ENCODE measurements at regions not wholly inside any gene's neighbourhood (a gene's known extent, or its start where the extent isn't known, plus 50 kb on each side); places are given as distances from the start of the nearest gene placed in this dataset.

DNA sequence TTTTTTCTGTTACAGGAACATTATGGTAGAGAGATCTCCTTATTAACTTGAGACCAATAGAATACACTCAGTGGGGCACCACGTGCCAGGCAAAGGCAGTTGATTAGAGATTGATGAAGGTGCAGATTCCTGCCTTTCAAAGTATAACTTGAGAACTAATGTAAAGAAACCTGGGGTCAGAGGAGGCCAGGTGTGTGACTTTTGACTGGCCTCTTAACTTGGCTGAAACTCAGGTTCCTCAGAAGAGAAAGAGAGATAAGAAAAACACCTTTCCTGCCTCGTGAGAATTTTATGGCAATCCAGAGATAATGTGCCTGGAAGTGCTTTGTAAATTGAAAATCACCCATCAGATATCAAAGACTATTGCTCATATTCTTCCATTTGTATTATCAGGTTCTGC lies 110.7 kb upstream of the GZMB start:
- no peaks in the 10 kb centered on the region for H3K9me2 ChIP-seq (ENCODE audit: insufficient read depth)
- TF ChIP-seq EZH2 (IDR thresholded peaks at IDR 0.05; ENCODE audit: insufficient read depth, poor library complexity, severe bottlenecking), result no peak
- no peak for TF ChIP-seq EZH2phosphoT487 (IDR thresholded peaks at IDR 0.05; ENCODE audit: insufficient read depth, low read depth)
- no peaks in the 10 kb centered on the region for H4K20me1 ChIP-seq (ENCODE audit: insufficient read depth)
- no peak overlapping the region for H2AFZ ChIP-seq
- no peak for DNase-seq
- H3K4me1 ChIP-seq (ENCODE audit: insufficient read depth), result no peaks in the 10 kb centered on the region
- no peak overlapping the region for H3K27ac ChIP-seq
- WGBS, 2 experiments (ENCODE audit: low coverage in 1 of 2, low lambda C conversion rate in 2 of 2, missing lambda C conversion rate in 2 of 2), result 2 to 4% methylated on average over 2 of the region's 2 CpGs
- no peaks in the 10 kb centered on the region for H3K9me3 ChIP-seq (ENCODE audit: low read depth)
- in situ Hi-C loops (cut with MboI), result no loop called here
- H3K4me2 ChIP-seq (ENCODE audit: unreplicated experiment), result no peak overlapping the region
- no peaks in the 10 kb centered on the region for H3K36me3 ChIP-seq (ENCODE audit: low read depth)
- no peaks in the 10 kb centered on the region; the same call in 1 of the 2 replicates for H3F3A ChIP-seq (ENCODE audit: insufficient read depth)
- no peak overlapping the region for H3K4me3 ChIP-seq
- no peaks in the 10 kb centered on the region; the same call in 1 of the 2 replicates for H3K27me3 ChIP-seq (replicated peaks; ENCODE audit: insufficient read depth)
- no peak overlapping the region for H3K9ac ChIP-seq
- no peaks in the 10 kb centered on the region for H3K79me2 ChIP-seq (ENCODE audit: insufficient read depth)

GRCh38 chr14:24741871-24742270 lies 107.9 kb upstream of the GZMB start:
- Histone ChIP-seq H3K9ac (no peak overlapping the region), H3K4me1 (ENCODE audit: insufficient read depth) (no peaks in the 10 kb centered on the region), H3K9me3 (ENCODE audit: low read depth) (no peaks in the 10 kb centered on the region), H3K4me2 (ENCODE audit: unreplicated experiment) (no peak overlapping the region), H3K4me3 (no peak overlapping the region), H3K79me2 (ENCODE audit: insufficient read depth) (no peaks in the 10 kb centered on the region), H2AFZ (no peak overlapping the region), H3K27ac (no peak overlapping the region), H3K9me2 (ENCODE audit: insufficient read depth) (no peaks in the 10 kb centered on the region), H3F3A (ENCODE audit: insufficient read depth) (no peaks in the 10 kb centered on the region; the same call in 1 of the 2 replicates), H4K20me1 (ENCODE audit: insufficient read depth) (no peaks in the 10 kb centered on the region), H3K27me3 (replicated peaks; ENCODE audit: insufficient read depth) (no peaks in the 10 kb centered on the region; the same call in 1 of the 2 replicates), H3K36me3 (ENCODE audit: low read depth) (no peaks in the 10 kb centered on the region)
- in situ Hi-C loops (cut with MboI), result no loop called here
- TF ChIP-seq EZH2 (IDR thresholded peaks at IDR 0.05; ENCODE audit: insufficient read depth, poor library complexity, severe bottlenecking) (no peak), EZH2phosphoT487 (IDR thresholded peaks at IDR 0.05; ENCODE audit: insufficient read depth, low read depth) (no peak)
- whole genome bisulfite sequencing, 2 experiments (ENCODE audit: low coverage in 1 of 2, low lambda C conversion rate in 2 of 2, missing lambda C conversion rate in 2 of 2), result 18 to 23% methylated on average over 2 of the region's 2 CpGs
- DNase-seq, result peak; percentile 64

DNA sequence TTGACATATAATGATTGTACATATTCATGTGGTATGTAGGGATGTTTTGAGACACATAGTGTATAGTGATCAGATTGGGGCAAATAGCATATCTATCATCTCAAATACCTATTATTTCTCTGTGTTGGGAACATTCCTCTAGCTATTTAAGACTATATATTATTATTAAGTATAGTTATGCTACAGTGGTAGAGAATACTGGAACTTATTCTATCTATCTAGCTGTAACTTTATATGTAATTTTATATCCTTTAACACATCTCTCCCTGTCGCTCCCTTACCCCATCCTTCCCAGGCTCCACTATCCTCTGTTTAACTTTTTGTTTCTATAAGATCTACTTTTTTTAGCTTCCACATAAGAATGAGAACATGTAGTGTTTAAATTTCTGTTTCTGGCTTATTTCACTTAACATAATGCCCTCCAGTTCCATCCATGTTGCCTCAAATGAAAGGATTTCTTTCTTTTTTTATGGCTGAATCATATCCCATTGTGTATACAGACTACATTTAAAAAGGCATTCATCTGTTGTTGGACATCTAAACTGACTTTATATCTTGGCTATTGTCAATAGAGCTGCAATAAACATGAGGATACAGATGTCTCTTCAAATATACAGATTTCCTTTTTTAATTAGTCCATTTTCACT lies 102.1 kb upstream of the GZMB start:
- in situ Hi-C loops (cut with MboI), result no loop called here
- Histone ChIP-seq H3K9me2 (ENCODE audit: insufficient read depth) (no peaks in the 10 kb centered on the region), H3K27ac (no peak overlapping the region), H3K4me3 (no peak overlapping the region), H2AFZ (no peak overlapping the region), H3K4me2 (ENCODE audit: unreplicated experiment) (no peak overlapping the region), H3K9ac (no peak overlapping the region), H4K20me1 (ENCODE audit: insufficient read depth) (no peaks in the 10 kb centered on the region), H3K4me1 (ENCODE audit: insufficient read depth) (no peaks in the 10 kb centered on the region), H3K27me3 (replicated peaks; ENCODE audit: insufficient read depth) (peaks cover 4% of the 10 kb centered on the region; the same call in 1 of the 2 replicates), H3K79me2 (ENCODE audit: insufficient read depth) (no peaks in the 10 kb centered on the region), H3F3A (ENCODE audit: insufficient read depth) (no peaks in the 10 kb centered on the region), H3K9me3 (ENCODE audit: low read depth) (no peaks in the 10 kb centered on the region), H3K36me3 (ENCODE audit: low read depth) (no peaks in the 10 kb centered on the region)
- TF ChIP-seq EZH2 (IDR thresholded peaks at IDR 0.05; ENCODE audit: insufficient read depth, poor library complexity, severe bottlenecking) (no peak), EZH2phosphoT487 (IDR thresholded peaks at IDR 0.05; ENCODE audit: insufficient read depth, low read depth) (no peak)
- DNase-seq, result no peak
- 50 to 59% methylated on average over 1 of the region's 1 CpG for WGBS, 2 experiments (ENCODE audit: low coverage in 1 of 2, low lambda C conversion rate in 2 of 2, missing lambda C conversion rate in 2 of 2)

DNA sequence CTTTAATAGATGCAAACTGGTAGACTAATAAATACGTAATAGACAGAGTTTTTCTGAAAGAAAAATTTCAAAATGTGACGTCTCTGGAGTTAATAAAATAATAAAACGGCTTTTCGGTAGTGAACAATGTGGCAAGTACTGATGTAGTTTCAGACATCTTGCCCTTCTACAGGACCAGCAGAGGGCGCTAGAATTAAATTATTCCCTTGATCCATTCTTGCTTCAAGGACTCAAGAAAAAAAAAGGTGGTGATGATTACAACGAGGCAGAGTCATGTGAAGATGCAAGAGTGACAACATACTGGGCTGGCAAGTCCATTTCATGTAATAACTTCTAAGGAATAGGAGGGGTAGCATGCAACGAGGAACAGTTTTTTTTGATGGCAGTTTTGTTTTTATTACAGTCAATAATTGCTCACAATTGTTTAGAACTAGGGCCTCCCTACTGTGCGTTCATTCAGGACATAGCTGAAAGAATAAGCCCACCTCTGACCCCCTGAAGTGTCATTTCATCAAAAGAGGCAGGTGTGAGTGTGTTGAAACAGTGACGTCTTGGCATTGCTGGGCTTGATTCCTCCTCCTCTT lies 101.0 kb upstream of the GZMB start:
- H3K4me1 ChIP-seq (ENCODE audit: insufficient read depth), result no peaks in the 10 kb centered on the region
- H3K4me3 ChIP-seq, result no peak overlapping the region
- peak; percentile 80 for DNase-seq
- H2AFZ ChIP-seq, result no peak overlapping the region
- no peak overlapping the region for H3K4me2 ChIP-seq (ENCODE audit: unreplicated experiment)
- H3F3A ChIP-seq (ENCODE audit: insufficient read depth), result no peaks in the 10 kb centered on the region
- no peak overlapping the region for H3K27ac ChIP-seq
- H3K9me2 ChIP-seq (ENCODE audit: insufficient read depth), result no peaks in the 10 kb centered on the region
- peaks cover 4% of the 10 kb centered on the region; the same call in 1 of the 2 replicates for H3K27me3 ChIP-seq (replicated peaks; ENCODE audit: insufficient read depth)
- no peak overlapping the region for H3K9ac ChIP-seq
- no peaks in the 10 kb centered on the region for H4K20me1 ChIP-seq (ENCODE audit: insufficient read depth)
- 2% methylated on average over 9 of the region's 9 CpGs for WGBS, 2 experiments (ENCODE audit: low coverage in 1 of 2, low lambda C conversion rate in 2 of 2, missing lambda C conversion rate in 2 of 2)
- in situ Hi-C loops (cut with MboI), result no loop called here
- H3K79me2 ChIP-seq (ENCODE audit: insufficient read depth), result no peaks in the 10 kb centered on the region
- H3K9me3 ChIP-seq (ENCODE audit: low read depth), result no peaks in the 10 kb centered on the region
- no peaks in the 10 kb centered on the region for H3K36me3 ChIP-seq (ENCODE audit: low read depth)
- no peak for TF ChIP-seq EZH2 (IDR thresholded peaks at IDR 0.05; ENCODE audit: insufficient read depth, poor library complexity, severe bottlenecking)
- TF ChIP-seq EZH2phosphoT487 (IDR thresholded peaks at IDR 0.05; ENCODE audit: insufficient read depth, low read depth), result no peak

Measured in GM23248 (cell line).